WERI-Rb-1 (cell line): ENCODE measurements at regions not wholly inside any gene's neighbourhood (a gene's known extent, or its start where the extent isn't known, plus 50 kb on each side); places are given as distances from the start of the nearest gene placed in this dataset.
"Not testable (repeated sequence)": the region's sequence is repeated elsewhere in the genome, so short reads cannot be mapped to it uniquely, and the experiment has no call there.

Experiments used
- DNase-seq: peaks from one replicate; pipeline ENCODE4 v3.0.0-alpha.2; 2020
- H3K27ac ChIP-seq: fragments of 250-450 bp; sonication (Bioruptor Pico); 2 replicates; pipeline ENCODE4 v1.5.1; 2020; ENCODE audit warnings: mild to moderate bottlenecking, moderate library complexity
- H3K27me3 ChIP-seq: fragments of 250-450 bp; sonication (Bioruptor Pico); 2 replicates; pipeline ENCODE4 v1.5.1; 2021; ENCODE audit warnings: mild to moderate bottlenecking, low read depth, moderate library complexity; ENCODE audit not compliant: insufficient read depth, severe bottlenecking
- H3K36me3 ChIP-seq: fragments of 250-450 bp; sonication (Bioruptor Pico); 2 replicates; pipeline ENCODE4 v1.5.1; 2020; ENCODE audit warnings: mild to moderate bottlenecking, moderate library complexity
- H3K4me3 ChIP-seq: 2 replicates; pipeline ENCODE4 v1.5.1; 2011; ENCODE audit warnings: low read depth, mild to moderate bottlenecking, control low read depth, low read length
- H3K9me3 ChIP-seq: fragments of 250-450 bp; sonication (Bioruptor Pico); 2 replicates; pipeline ENCODE4 v1.5.1; 2021; ENCODE audit warnings: mild to moderate bottlenecking, moderate library complexity; ENCODE audit not compliant: severe bottlenecking
- TF ChIP-seq, protein P1 (sequence below): IDR thresholded peaks from 2 replicates; pipeline ENCODE4 v1.5.1; 2011; ENCODE audit warnings: low read depth, mild to moderate bottlenecking, control low read depth, inconsistent platforms, low read length

GRCh38 chr10:6987536-6987945 lies 407.5 kb upstream of the PRKCQ start:
- no peak for DNase-seq
- H3K27me3 ChIP-seq, result peaks cover 7% of the 10 kb centered on the region
- H3K4me3 ChIP-seq, result no peak overlapping the region
- H3K36me3 ChIP-seq, result no peaks in the 10 kb centered on the region
- no peak overlapping the region for H3K27ac ChIP-seq
- no peaks in the 10 kb centered on the region for H3K9me3 ChIP-seq
- TF ChIP-seq, protein P1, sequence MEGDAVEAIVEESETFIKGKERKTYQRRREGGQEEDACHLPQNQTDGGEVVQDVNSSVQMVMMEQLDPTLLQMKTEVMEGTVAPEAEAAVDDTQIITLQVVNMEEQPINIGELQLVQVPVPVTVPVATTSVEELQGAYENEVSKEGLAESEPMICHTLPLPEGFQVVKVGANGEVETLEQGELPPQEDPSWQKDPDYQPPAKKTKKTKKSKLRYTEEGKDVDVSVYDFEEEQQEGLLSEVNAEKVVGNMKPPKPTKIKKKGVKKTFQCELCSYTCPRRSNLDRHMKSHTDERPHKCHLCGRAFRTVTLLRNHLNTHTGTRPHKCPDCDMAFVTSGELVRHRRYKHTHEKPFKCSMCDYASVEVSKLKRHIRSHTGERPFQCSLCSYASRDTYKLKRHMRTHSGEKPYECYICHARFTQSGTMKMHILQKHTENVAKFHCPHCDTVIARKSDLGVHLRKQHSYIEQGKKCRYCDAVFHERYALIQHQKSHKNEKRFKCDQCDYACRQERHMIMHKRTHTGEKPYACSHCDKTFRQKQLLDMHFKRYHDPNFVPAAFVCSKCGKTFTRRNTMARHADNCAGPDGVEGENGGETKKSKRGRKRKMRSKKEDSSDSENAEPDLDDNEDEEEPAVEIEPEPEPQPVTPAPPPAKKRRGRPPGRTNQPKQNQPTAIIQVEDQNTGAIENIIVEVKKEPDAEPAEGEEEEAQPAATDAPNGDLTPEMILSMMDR, result no peak

GRCh38 chr10:6986927-6987326 lies 406.9 kb upstream of the PRKCQ start:
- no peaks in the 10 kb centered on the region for H3K9me3 ChIP-seq
- TF ChIP-seq, protein P1, result no peak

DNA sequence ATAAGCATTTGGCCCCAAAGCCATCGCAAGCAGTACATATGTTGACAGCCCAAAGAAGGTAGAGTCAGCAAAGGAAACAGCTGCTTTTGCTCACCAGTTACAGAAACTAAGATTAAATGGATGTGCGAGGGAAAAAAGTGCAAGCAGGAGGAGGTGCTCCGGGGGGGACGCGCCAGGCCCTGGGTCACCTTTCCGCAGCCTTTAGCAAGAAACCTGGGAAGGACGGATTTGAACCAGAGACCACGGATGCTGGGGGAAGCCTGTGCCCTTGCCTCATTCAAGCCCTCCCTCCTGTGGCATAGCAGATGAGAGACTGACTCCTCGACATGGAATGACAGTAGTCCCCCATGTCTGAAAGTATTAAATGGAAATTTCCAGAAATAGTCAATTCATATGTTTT lies 405.6 kb upstream of the PRKCQ start:
- DNase-seq, result no peak

More at GRCh38 chr10:6986927-6987326, 406.9 kb upstream of the PRKCQ start:
- H3K27ac ChIP-seq, result no peak overlapping the region
- H3K36me3 ChIP-seq, result no peaks in the 10 kb centered on the region
- peaks cover 7% of the 10 kb centered on the region for H3K27me3 ChIP-seq
- H3K4me3 ChIP-seq, result no peak overlapping the region
- DNase-seq, result no peak

GRCh38 chr10:6984971-6985370 lies 404.9 kb upstream of the PRKCQ start:
- DNase-seq, result no peak
- TF ChIP-seq, protein P1, result no peak
- no peaks in the 10 kb centered on the region for H3K36me3 ChIP-seq
- no peak overlapping the region for H3K4me3 ChIP-seq
- peaks cover 7% of the 10 kb centered on the region for H3K27me3 ChIP-seq
- H3K27ac ChIP-seq, result no peak overlapping the region
- H3K9me3 ChIP-seq, result no peaks in the 10 kb centered on the region

More for the DNA sequence above, 405.6 kb upstream of the PRKCQ start:
- TF ChIP-seq, protein P1, result no peak
- no peak overlapping the region for H3K27ac ChIP-seq
- no peak overlapping the region for H3K4me3 ChIP-seq
- H3K36me3 ChIP-seq, result no peaks in the 10 kb centered on the region
- H3K9me3 ChIP-seq, result no peaks in the 10 kb centered on the region
- H3K27me3 ChIP-seq, result peaks cover 7% of the 10 kb centered on the region

- not testable (repeated sequence) for H3K27ac ChIP-seq, H3K27me3 ChIP-seq, H3K4me3 ChIP-seq, H3K9me3 ChIP-seq, H3K36me3 ChIP-seq, DNase-seq
These were observed 403.9 kb upstream of the PRKCQ start for GRCh38 chr10:6984016-6984415.

GRCh38 chr10:6980353-6980752 lies 400.3 kb upstream of the PRKCQ start:
- H3K4me3 ChIP-seq, result no peak overlapping the region
- H3K27me3 ChIP-seq, result peaks cover 2% of the 10 kb centered on the region
- DNase-seq, result no peak
- no peaks in the 10 kb centered on the region for H3K9me3 ChIP-seq
- TF ChIP-seq, protein P1, result no peak
- no peaks in the 10 kb centered on the region for H3K36me3 ChIP-seq
- no peak overlapping the region for H3K27ac ChIP-seq
